Neuron (in vitro differentiated cells): ENCODE measurements at regions not wholly inside any gene's neighbourhood (a gene's known extent, or its start where the extent isn't known, plus 50 kb on each side); places are given as distances from the start of the nearest gene placed in this dataset.

Source experiments
- H2AFZ ChIP-seq: one replicate; pipeline ENCODE4 v1.6.1; 2013; ENCODE audit warnings: low read depth, mild to moderate bottlenecking, inconsistent platforms, low read length, moderate library complexity
- H3K27me3 ChIP-seq: one replicate; pipeline ENCODE4 v1.6.1; 2013; ENCODE audit warnings: low read length; ENCODE audit not compliant: insufficient read depth
- H3K36me3 ChIP-seq: one replicate; pipeline ENCODE4 v1.6.1; 2013; ENCODE audit warnings: low read length; ENCODE audit not compliant: insufficient read depth
- H3K4me1 ChIP-seq: one replicate; pipeline ENCODE4 v1.6.1; 2013; ENCODE audit warnings: low read length; ENCODE audit not compliant: insufficient read depth
- H3K4me3 ChIP-seq: 2 replicates; pipeline ENCODE4 v1.5.1; 2013; ENCODE audit warnings: mild to moderate bottlenecking, low read length, moderate library complexity
- H3K9me3 ChIP-seq: one replicate; pipeline ENCODE4 v1.6.1; 2013; ENCODE audit warnings: low read length

- Histone ChIP-seq H3K36me3 (no peaks in the 10 kb centered on the region), H3K4me1 (no peaks in the 10 kb centered on the region), H3K9me3 (no peaks in the 10 kb centered on the region), H3K27me3 (no peaks in the 10 kb centered on the region), H2AFZ (no peak overlapping the region), H3K4me3 (no peak overlapping the region)
These were observed 295.9 kb downstream of the FOXG1 start for GRCh38 chr14:29062466-29062865.

GRCh38 chr14:29062976-29063375 is 296.4 kb downstream of the FOXG1 start:
- no peaks in the 10 kb centered on the region for H3K27me3 ChIP-seq

DNA sequence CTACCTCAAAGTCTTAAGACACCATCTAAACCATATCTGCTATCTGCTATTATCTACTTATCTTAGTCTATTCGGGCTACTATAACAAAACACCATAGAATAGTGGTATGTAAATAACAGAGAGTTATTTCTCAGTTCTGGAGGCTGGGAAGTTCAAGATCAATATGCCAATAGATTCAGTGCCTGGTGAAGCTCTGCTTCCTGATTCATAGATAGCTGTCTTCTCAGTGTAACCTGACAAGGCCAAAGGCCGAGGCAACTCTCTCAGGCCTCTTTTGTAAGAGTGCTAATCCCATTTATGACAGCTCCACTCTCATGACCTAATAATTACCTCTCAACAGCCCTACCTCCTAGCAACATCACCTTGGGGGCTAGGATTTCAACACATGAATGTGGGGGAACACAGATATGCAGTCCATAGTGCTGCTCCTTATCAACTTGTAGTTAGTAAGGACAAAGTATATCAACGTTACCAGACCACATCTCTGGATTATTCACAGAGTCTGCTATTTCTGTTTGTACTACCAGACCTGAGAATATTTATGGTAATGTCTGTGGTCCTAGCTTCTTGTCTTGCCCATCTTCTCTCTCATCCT is 297.8 kb downstream of the FOXG1 start:
- H2AFZ ChIP-seq: no peak overlapping the region
- H3K27me3 ChIP-seq: no peaks in the 10 kb centered on the region
- H3K4me3 ChIP-seq: no peak overlapping the region
- no peaks in the 10 kb centered on the region for H3K9me3 ChIP-seq
- H3K4me1 ChIP-seq: no peaks in the 10 kb centered on the region
- H3K36me3 ChIP-seq: no peaks in the 10 kb centered on the region

More at GRCh38 chr14:29062976-29063375, 296.4 kb downstream of the FOXG1 start:
- Histone ChIP-seq H3K4me3 (no peak overlapping the region), H3K36me3 (no peaks in the 10 kb centered on the region), H2AFZ (no peak overlapping the region), H3K4me1 (no peaks in the 10 kb centered on the region), H3K9me3 (no peaks in the 10 kb centered on the region)

GRCh38 chr14:29069228-29069627 is 302.6 kb downstream of the FOXG1 start:
- Histone ChIP-seq H3K36me3 (no peaks in the 10 kb centered on the region), H3K27me3 (no peaks in the 10 kb centered on the region), H2AFZ (no peak overlapping the region), H3K9me3 (no peaks in the 10 kb centered on the region), H3K4me3 (no peak overlapping the region), H3K4me1 (no peaks in the 10 kb centered on the region)

GRCh38 chr14:29075761-29076160 is 309.2 kb downstream of the FOXG1 start:
- Histone ChIP-seq H2AFZ (no peak overlapping the region), H3K9me3 (no peaks in the 10 kb centered on the region), H3K36me3 (no peaks in the 10 kb centered on the region), H3K27me3 (no peaks in the 10 kb centered on the region), H3K4me1 (no peaks in the 10 kb centered on the region), H3K4me3 (no peak overlapping the region)

GRCh38 chr14:29077916-29078315 is 311.3 kb downstream of the FOXG1 start:
- no peaks in the 10 kb centered on the region for H3K4me1 ChIP-seq
- no peak overlapping the region for H3K4me3 ChIP-seq
- no peak overlapping the region for H2AFZ ChIP-seq
- no peaks in the 10 kb centered on the region for H3K27me3 ChIP-seq
- no peaks in the 10 kb centered on the region for H3K9me3 ChIP-seq
- H3K36me3 ChIP-seq: no peaks in the 10 kb centered on the region

DNA sequence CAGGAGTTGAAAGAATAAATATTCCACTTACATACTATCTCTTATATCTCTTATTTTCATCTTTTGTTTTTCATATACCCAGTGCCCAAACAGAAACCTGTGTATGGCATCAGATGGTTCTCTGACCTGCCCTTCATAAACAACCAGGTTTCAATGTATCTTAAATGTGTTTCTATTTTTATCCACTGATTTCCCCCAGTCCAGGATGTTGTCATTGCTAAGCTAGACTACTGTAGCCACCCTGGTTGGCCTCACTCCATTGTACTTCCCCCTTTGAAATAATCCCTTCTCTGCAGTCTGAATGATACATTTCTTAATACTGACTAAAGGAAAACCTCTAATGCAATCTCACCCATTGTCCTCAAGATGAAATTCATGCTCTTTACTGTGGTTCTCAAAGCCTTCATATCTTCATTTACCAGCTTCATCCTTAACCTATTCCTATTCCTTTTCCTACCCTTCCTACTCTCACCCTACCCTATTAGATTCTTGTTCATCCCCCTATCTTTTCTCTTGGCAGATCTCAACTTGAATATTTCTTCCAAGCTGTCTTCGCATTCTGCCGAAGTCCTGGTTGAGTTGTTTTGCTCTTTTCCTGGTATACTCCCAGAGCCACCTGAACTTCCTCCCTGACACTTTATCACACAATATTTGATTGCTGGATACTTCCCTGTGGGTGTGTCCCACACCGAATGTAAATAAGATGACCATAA is 312.4 kb downstream of the FOXG1 start:
- H3K36me3 ChIP-seq: no peaks in the 10 kb centered on the region
- H3K4me1 ChIP-seq: no peaks in the 10 kb centered on the region
- no peaks in the 10 kb centered on the region for H3K9me3 ChIP-seq
- H3K27me3 ChIP-seq: no peaks in the 10 kb centered on the region
- H3K4me3 ChIP-seq: no peak overlapping the region
- no peak overlapping the region for H2AFZ ChIP-seq

- H3K4me3 ChIP-seq: no peak overlapping the region
- no peaks in the 10 kb centered on the region for H3K36me3 ChIP-seq
- no peak overlapping the region for H2AFZ ChIP-seq
- no peaks in the 10 kb centered on the region for H3K9me3 ChIP-seq
- no peaks in the 10 kb centered on the region for H3K27me3 ChIP-seq
- H3K4me1 ChIP-seq: no peaks in the 10 kb centered on the region
These were observed 319.0 kb downstream of the FOXG1 start for GRCh38 chr14:29085546-29085945.

- H3K36me3 ChIP-seq: no peaks in the 10 kb centered on the region
These were observed 323.3 kb downstream of the FOXG1 start for GRCh38 chr14:29089849-29090248.

DNA sequence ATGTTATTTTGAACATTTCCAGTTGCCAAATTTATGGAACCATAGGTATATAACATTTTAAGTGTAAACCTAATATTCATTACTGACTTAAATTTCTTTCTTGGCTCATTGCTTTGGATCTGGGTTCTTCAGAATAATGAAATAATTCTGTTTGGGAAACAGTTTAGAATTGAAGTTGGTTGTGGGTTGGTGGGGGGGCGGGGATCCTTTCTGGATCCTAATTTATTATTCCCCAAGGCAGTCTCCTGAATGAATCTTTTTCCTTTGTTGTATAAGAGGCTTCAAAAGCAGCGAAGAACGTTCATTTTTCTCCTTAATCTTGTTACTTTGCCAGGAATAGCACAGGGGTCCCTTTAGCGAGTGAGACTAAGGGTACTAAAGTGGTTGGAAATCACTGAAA is 325.5 kb downstream of the FOXG1 start:
- no peak overlapping the region for H3K4me3 ChIP-seq
- no peaks in the 10 kb centered on the region for H3K4me1 ChIP-seq
- H3K27me3 ChIP-seq: no peaks in the 10 kb centered on the region
- H3K9me3 ChIP-seq: no peaks in the 10 kb centered on the region
- no peak overlapping the region for H2AFZ ChIP-seq
- no peaks in the 10 kb centered on the region for H3K36me3 ChIP-seq

More at GRCh38 chr14:29089849-29090248, 323.3 kb downstream of the FOXG1 start:
- H3K4me1 ChIP-seq: no peaks in the 10 kb centered on the region
- no peak overlapping the region for H3K4me3 ChIP-seq
- no peaks in the 10 kb centered on the region for H3K9me3 ChIP-seq
- no peaks in the 10 kb centered on the region for H3K27me3 ChIP-seq
- no peak overlapping the region for H2AFZ ChIP-seq

DNA sequence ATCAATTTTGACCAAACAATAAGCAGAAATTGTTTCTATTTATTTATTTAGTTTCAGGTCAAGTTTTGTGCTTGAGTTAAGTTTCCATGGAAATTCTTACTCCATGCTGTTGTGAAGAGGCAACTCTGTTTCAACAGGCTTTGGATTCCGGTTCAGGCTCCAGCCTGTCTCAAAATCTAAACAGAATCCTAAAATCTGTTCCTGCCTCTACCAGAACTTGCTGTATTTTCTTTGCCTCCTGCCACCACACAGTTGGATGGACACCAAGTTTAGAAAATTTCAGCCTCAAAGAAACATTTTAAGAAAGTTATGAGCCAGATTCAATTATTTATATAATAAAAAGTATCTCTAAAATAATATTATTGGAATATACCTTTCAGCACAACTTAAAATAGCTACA is 330.9 kb downstream of the FOXG1 start:
- Histone ChIP-seq H3K4me3 (no peak overlapping the region), H3K4me1 (no peaks in the 10 kb centered on the region), H2AFZ (no peak overlapping the region), H3K9me3 (no peaks in the 10 kb centered on the region), H3K36me3 (no peaks in the 10 kb centered on the region), H3K27me3 (no peaks in the 10 kb centered on the region)

- H3K4me3 ChIP-seq: no peak overlapping the region
- no peaks in the 10 kb centered on the region for H3K9me3 ChIP-seq
- H3K36me3 ChIP-seq: no peaks in the 10 kb centered on the region
These were observed 332.1 kb downstream of the FOXG1 start for GRCh38 chr14:29098656-29099055.

DNA sequence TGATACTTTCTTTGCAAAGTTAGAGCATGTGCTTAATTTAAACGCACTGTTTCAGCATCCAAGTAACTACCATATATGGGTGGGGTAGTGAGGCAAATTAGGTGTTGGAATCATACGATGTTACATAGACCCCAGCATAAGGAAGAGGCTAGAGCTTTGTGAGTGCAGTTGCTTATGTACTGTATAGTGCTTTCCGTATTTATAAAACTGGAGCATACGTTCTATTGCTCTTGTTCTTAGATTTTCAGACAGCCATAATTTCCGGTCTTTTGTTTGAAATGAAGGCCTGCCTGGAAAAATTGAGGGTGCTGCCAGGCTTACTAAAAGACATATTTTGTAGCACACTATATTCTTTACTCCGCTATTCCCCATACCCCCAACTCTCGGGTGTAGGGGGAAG is 335.7 kb downstream of the FOXG1 start:
- Histone ChIP-seq H3K36me3 (no peaks in the 10 kb centered on the region), H2AFZ (no peak overlapping the region), H3K27me3 (no peaks in the 10 kb centered on the region), H3K4me3 (no peak overlapping the region), H3K9me3 (no peaks in the 10 kb centered on the region), H3K4me1 (no peaks in the 10 kb centered on the region)

More at GRCh38 chr14:29098656-29099055, 332.1 kb downstream of the FOXG1 start:
- Histone ChIP-seq H3K4me1 (no peaks in the 10 kb centered on the region), H3K27me3 (no peaks in the 10 kb centered on the region), H2AFZ (no peak overlapping the region)

DNA sequence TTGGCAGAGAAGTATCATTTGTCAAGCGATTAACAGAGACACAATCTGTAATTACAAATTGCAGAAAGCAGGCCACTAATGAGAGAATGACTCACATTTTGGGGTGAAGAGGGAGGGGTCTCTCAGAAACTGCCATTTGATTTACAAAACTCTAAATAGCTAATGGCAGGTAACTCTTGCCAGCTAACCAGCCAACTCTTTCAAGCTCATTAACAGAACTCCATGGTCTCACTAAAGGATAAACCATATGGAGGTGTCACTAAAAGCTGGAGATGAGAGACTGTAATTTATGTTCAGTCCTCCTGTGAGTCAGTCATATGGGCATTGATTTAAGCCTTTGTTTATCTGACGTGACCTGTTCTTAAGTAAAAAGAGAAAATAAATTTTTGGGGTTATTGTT is 336.4 kb downstream of the FOXG1 start:
- H3K4me3 ChIP-seq: no peak overlapping the region
- no peaks in the 10 kb centered on the region for H3K36me3 ChIP-seq
- H3K4me1 ChIP-seq: no peaks in the 10 kb centered on the region

More for the DNA sequence above, 336.4 kb downstream of the FOXG1 start:
- Histone ChIP-seq H3K27me3 (no peaks in the 10 kb centered on the region), H3K9me3 (no peaks in the 10 kb centered on the region), H2AFZ (no peak overlapping the region)
